Stimulated activated naive CD8-positive, alpha-beta T cell treated with anti-CD3 and anti-CD28 coated beads, Interleukin-15, amount 100 ng/mL, for 72 hours (primary cell): ENCODE measurements at regions not wholly inside any gene's neighbourhood (a gene's known extent, or its start where the extent isn't known, plus 50 kb on each side); places are given as distances from the start of the nearest gene placed in this dataset.

Experiments used
- ATAC-seq: fragments of 150-1000 bp; cut with Tn5 transposase; 2 replicates; pipeline ENCODE4 v1.10.0; 2021; ENCODE audit warnings: mild to moderate bottlenecking, moderate library complexity
- DNase-seq, 2 donors: peaks; one replicate each; pipeline ENCODE4 v3.0.0; 2021 to 2022
- H3K27ac Mint-ChIP-seq, 2 donors: one replicate each; pipeline ENCODE4 v1.8.0; 2022; ENCODE audit warnings: mild to moderate bottlenecking in 2 of 2, mixed read lengths in 2 of 2, moderate library complexity in 2 of 2
- H3K27me3 Mint-ChIP-seq: one replicate; pipeline ENCODE4 v1.8.0; 2022; ENCODE audit warnings: mixed read lengths
- H3K4me1 Mint-ChIP-seq: one replicate; pipeline ENCODE4 v1.8.0; 2022; ENCODE audit warnings: mild to moderate bottlenecking, mixed read lengths
- H3K4me3 Mint-ChIP-seq, 2 donors: one replicate each; pipeline ENCODE4 v1.8.0; 2022; ENCODE audit warnings: mild to moderate bottlenecking in 2 of 2, mixed read lengths in 2 of 2, moderate library complexity in 1 of 2
- H3K9me3 Mint-ChIP-seq, 2 donors: one replicate each; pipeline ENCODE4 v1.8.0; 2022; ENCODE audit warnings: mixed read lengths in 2 of 2

DNA sequence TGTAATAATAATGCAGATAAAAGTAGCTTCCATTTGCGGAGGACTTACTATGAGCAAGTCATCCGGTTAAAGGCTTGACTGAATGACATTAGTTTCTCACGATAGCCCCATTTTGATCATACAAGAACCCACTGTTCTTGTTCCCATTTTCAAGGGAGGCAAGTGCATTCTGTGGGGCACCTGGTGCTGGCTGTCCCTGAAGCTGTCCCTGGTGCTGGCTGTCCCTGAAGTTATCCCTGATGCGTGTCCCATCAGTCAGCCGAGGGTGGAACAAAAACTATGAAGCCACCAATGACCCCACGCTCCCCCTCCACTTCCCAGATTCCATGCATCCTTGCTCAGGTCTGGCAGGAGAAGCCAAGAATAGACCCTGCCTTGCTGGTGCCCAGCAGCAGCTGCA is 95.3 kb downstream of the EDN3 start:
- H3K4me3 Mint-ChIP-seq: no peak overlapping the region
- H3K4me1 Mint-ChIP-seq: no peaks in the 10 kb centered on the region
- no peak for DNase-seq

DNA sequence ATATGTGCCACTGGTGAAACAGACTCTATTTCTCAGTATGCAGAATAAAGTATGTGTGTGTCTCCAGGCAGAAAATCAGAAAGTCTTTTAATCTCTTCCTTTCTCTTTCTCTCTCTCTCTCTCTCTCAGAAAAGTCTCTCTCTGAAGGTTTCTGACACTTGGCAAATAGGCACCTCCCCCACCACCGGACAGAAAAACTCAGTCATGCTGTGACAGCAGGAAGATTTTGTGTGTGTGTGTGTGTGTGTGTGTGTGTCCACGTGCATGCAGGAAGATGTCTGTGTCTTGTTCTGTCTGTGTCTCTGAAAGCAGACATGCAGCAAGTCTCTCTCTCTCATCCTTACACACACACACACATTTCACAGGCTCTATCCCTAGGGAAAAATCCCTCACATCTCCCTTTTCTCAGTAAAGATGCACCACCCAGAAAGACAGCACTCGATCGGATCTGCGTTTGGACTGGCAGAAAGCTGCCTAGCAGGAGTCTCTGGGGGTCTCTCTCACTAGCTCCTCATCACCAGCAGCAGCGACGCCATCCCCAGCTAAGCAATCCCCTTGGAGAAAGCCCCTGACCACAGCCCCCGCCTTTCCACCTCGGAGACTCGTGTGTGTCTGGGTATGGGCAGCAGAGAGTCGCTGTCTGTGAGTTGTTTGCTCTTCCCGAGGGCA is 98.3 kb downstream of the EDN3 start:
- no peak for ATAC-seq
- Mint-ChIP-seq H3K27ac (no peak overlapping the region), H3K4me3 (no peak overlapping the region), H3K9me3 (no peaks in the 10 kb centered on the region), H3K27me3 (no peaks in the 10 kb centered on the region), H3K4me1 (no peaks in the 10 kb centered on the region)
- no peak for DNase-seq

More for the DNA sequence above, 95.3 kb downstream of the EDN3 start:
- no peak for ATAC-seq
- H3K27ac Mint-ChIP-seq: no peak overlapping the region
- no peaks in the 10 kb centered on the region for H3K27me3 Mint-ChIP-seq
- no peaks in the 10 kb centered on the region for H3K9me3 Mint-ChIP-seq

GRCh38 chr20:59399426-59400099 is 99.2 kb downstream of the EDN3 start:
- DNase-seq: no peak
- H3K27me3 Mint-ChIP-seq: no peaks in the 10 kb centered on the region
- no peak overlapping the region for H3K27ac Mint-ChIP-seq
- ATAC-seq: no peak
- no peaks in the 10 kb centered on the region for H3K9me3 Mint-ChIP-seq
- H3K4me3 Mint-ChIP-seq: no peak overlapping the region
- H3K4me1 Mint-ChIP-seq: no peaks in the 10 kb centered on the region

DNA sequence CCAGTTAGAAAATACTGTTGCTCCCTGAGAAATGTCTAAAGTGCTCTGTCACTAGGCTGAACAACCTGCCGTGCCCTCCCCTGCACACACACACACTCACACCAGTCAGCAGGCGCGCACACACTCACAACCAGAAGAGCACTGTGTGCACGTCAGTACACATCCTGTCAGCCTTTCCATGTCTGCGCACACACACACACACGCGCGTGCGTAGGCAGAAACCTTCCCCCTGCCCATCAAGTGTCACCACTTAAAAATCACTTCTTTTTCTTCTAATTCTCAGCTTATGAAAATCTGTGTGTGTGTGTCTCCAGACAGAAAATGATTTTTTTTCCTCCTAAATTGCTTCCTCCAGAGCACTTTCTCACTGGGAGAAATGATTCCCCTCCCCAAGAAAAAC is 100.3 kb downstream of the EDN3 start:
- no peak overlapping the region for H3K27ac Mint-ChIP-seq
- H3K27me3 Mint-ChIP-seq: no peaks in the 10 kb centered on the region
- peak; percentile 44 for ATAC-seq
- no peaks in the 10 kb centered on the region for H3K9me3 Mint-ChIP-seq
- H3K4me1 Mint-ChIP-seq: no peaks in the 10 kb centered on the region
- DNase-seq: peak in 1 of 2 donors; percentile 19
- H3K4me3 Mint-ChIP-seq: no peak overlapping the region

DNA sequence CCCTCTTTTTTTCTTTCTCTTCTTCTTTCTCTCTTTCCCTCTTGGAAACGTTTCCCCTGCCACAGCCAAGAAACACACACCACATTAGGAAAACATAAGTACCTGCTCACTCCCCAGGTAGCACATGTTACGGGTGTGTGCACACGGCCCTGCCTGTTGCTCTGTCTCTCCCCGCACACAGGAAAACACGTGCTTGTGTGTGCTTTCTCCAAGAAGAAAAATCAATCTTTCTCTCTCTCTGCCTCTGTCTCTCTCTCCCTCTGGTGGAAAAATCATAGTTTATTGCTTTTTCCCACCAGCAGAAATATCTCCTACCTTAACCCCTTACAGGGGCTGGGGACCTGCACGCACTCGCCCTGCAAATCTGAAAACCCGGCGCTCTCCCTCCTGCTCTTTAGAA is 102.3 kb downstream of the EDN3 start:
- Mint-ChIP-seq H3K9me3 (no peaks in the 10 kb centered on the region), H3K27me3 (no peaks in the 10 kb centered on the region), H3K4me3 (no peak overlapping the region), H3K4me1 (no peaks in the 10 kb centered on the region), H3K27ac (no peak overlapping the region)
- no peak for ATAC-seq
- DNase-seq: no peak

DNA sequence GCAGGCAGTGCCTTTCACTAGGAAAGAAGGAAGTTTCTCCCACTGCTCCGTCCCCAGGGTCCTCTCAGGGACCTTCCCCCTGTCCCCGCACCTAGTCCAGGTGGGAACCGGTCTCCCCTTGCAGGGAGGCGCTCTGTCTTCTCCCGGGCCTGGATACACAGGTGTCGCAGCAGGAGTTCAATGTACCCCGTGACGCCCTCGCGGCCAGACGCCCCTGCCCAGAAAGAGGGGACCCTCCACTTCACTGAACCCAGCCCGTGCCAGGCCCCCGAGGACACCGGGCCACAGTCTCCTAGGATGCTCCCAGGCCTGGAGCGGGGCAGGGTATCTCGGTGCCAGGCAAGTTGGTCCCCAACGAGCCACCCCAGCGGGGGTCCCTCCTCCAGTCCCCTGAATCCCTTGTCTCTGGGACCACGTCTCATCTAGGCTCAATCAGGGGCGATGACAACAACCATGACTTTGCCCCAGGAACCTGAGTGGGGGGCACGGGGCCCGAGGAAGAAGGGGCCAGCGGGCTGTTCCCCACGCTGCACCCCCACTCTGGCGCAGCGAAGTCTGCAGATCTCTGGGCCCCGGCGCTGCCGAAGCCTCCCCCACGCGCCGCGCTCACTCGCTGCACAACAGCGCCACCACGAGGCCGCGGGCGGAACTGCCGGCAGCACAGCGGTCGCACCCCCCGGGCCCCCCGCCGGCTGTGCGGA is 103.0 kb downstream of the EDN3 start:
- H3K4me1 Mint-ChIP-seq: no peaks in the 10 kb centered on the region
- no peaks in the 10 kb centered on the region for H3K9me3 Mint-ChIP-seq
- no peaks in the 10 kb centered on the region for H3K27me3 Mint-ChIP-seq
- ATAC-seq: peak; percentile 88
- DNase-seq: peak; percentile 71 to 82
- H3K4me3 Mint-ChIP-seq: no peak overlapping the region
- peak overlapping the region in 1 of 2 donors; percentile 38 for H3K27ac Mint-ChIP-seq

DNA sequence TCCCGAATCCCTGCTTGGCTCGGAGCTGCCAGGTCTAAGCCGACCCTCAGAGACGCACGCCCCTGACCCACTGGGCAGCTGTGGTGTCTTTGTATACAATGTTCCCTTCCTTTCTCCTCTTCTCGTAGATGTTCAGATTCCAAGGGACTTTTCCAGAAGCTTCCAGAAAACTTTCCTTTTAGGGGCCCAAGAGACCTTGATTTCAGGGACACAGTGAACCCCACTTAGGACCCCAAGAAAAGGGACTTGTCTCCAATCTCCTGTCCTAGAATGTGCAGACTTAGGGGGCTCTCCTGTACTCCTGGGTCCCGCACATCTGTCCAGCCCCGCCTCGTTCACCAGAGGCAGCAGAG is 103.5 kb downstream of the EDN3 start:
- H3K27me3 Mint-ChIP-seq: no peaks in the 10 kb centered on the region
- no peak overlapping the region for H3K27ac Mint-ChIP-seq

GRCh38 chr20:59404749-59405148 is 104.3 kb downstream of the EDN3 start:
- Mint-ChIP-seq H3K27ac (no peak overlapping the region), H3K4me1 (no peaks in the 10 kb centered on the region), H3K4me3 (no peak overlapping the region), H3K27me3 (no peaks in the 10 kb centered on the region), H3K9me3 (no peaks in the 10 kb centered on the region)
- DNase-seq (no peak), ATAC-seq (no peak)

More for the DNA sequence above, 103.5 kb downstream of the EDN3 start:
- H3K4me3 Mint-ChIP-seq: peak overlapping the region in 1 of 2 donors; percentile 41
- ATAC-seq: no peak
- no peak for DNase-seq
- H3K4me1 Mint-ChIP-seq: no peaks in the 10 kb centered on the region
- H3K9me3 Mint-ChIP-seq: no peaks in the 10 kb centered on the region

- no peak for DNase-seq
- no peak overlapping the region for H3K27ac Mint-ChIP-seq
These were observed 105.1 kb downstream of the EDN3 start for GRCh38 chr20:59405226-59406200.

DNA sequence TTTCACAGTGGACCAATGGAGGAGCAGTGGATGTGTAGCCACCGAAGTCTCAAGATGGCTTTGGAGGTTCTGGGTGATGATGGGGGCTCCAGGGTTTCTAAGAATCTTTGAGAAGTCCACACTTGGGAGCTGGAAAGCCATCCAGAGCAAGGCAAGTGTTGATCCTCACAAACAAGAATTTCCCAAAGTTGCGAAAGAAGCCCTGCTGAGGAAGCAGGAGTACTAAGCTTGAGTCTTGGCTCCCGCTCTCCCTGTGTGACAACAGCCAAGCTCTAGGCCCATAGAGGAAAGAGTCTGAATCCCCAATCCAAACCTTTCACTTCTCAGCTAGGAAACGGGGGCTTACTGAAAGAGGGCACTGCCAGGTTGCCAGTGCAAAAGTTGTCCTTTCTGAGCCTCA is 106.0 kb downstream of the EDN3 start:
- H3K27ac Mint-ChIP-seq: no peak overlapping the region
- no peak overlapping the region for H3K4me3 Mint-ChIP-seq
- no peak for ATAC-seq
- H3K4me1 Mint-ChIP-seq: no peaks in the 10 kb centered on the region
- no peaks in the 10 kb centered on the region for H3K27me3 Mint-ChIP-seq
- DNase-seq: no peak
- H3K9me3 Mint-ChIP-seq: no peaks in the 10 kb centered on the region

More at GRCh38 chr20:59405226-59406200, 105.1 kb downstream of the EDN3 start:
- Mint-ChIP-seq H3K9me3 (no peaks in the 10 kb centered on the region), H3K4me1 (no peaks in the 10 kb centered on the region), H3K27me3 (no peaks in the 10 kb centered on the region), H3K4me3 (no peak overlapping the region)
- no peak for ATAC-seq

- Mint-ChIP-seq H3K27ac (no peak overlapping the region), H3K4me1 (no peaks in the 10 kb centered on the region), H3K9me3 (no peaks in the 10 kb centered on the region), H3K4me3 (no peak overlapping the region), H3K27me3 (no peaks in the 10 kb centered on the region)
- no peak for DNase-seq
- ATAC-seq: no peak
These were observed 110.8 kb downstream of the EDN3 start for GRCh38 chr20:59411170-59411569.

- ATAC-seq (no peak), DNase-seq (no peak)
- Mint-ChIP-seq H3K4me3 (no peak overlapping the region), H3K27ac (no peak overlapping the region), H3K27me3 (no peaks in the 10 kb centered on the region), H3K9me3 (no peaks in the 10 kb centered on the region), H3K4me1 (no peaks in the 10 kb centered on the region)
These were observed 111.2 kb downstream of the EDN3 start for GRCh38 chr20:59411589-59411988.

DNA sequence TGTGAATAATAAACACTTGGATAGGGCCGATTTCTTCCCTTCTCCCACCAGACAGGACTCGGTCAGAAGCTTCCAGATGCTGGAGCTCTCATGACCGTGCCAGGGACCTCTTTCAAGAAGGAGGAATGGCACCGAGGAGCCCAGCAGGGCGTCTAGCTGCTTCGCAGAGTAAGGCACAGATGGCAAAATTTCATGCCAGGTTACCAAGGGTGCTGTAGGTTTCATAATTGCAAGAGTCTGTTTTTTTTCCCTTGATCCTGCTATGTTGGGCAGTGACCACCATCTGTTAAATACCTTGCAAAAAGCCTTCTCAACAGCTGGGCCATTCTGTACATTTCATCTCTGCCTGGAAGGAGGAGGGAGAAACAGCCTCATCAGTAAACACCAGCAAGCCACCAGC is 111.8 kb downstream of the EDN3 start:
- no peak overlapping the region for H3K27ac Mint-ChIP-seq
- H3K27me3 Mint-ChIP-seq: peaks cover 6% of the 10 kb centered on the region
- ATAC-seq (no peak), DNase-seq (no peak)
- no peaks in the 10 kb centered on the region for H3K9me3 Mint-ChIP-seq
- H3K4me3 Mint-ChIP-seq: no peak overlapping the region
- no peaks in the 10 kb centered on the region for H3K4me1 Mint-ChIP-seq

DNA sequence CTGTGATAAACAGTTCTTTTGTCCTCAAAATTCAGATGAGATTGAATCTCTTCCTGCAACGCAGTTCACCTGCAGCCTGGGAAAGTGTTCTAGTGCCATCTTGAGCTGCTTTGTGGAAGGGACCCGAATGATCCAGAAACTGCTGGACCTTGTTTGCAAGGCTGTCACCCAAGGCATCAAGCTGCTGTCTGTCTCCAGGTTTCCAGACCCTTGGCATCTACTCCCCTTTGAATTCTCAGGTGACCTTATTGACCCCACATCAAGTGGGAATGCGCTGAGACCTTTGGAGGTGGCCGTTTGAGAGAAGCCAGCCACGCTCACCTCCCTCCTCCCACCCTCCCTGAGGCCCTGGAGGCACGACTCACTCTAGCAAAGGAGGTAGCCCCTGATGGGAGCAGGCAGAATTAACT is 112.5 kb downstream of the EDN3 start:
- no peaks in the 10 kb centered on the region for H3K4me1 Mint-ChIP-seq
- no peak overlapping the region for H3K4me3 Mint-ChIP-seq
- ATAC-seq (no peak), DNase-seq (no peak)
- H3K9me3 Mint-ChIP-seq: no peaks in the 10 kb centered on the region
- no peak overlapping the region for H3K27ac Mint-ChIP-seq
- H3K27me3 Mint-ChIP-seq: peaks cover 13% of the 10 kb centered on the region

- DNase-seq (no peak), ATAC-seq (no peak)
- no peaks in the 10 kb centered on the region for H3K4me1 Mint-ChIP-seq
- H3K9me3 Mint-ChIP-seq: no peaks in the 10 kb centered on the region
- no peak overlapping the region for H3K4me3 Mint-ChIP-seq
- no peak overlapping the region for H3K27ac Mint-ChIP-seq
- H3K27me3 Mint-ChIP-seq: peaks cover 18% of the 10 kb centered on the region
These were observed 113.0 kb downstream of the EDN3 start for GRCh38 chr20:59413326-59413865.
